ENCODE measurements at regions not wholly inside any gene's neighbourhood (a gene's known extent, or its start where the extent isn't known, plus 50 kb on each side); places are given as distances from the start of the nearest gene placed in this dataset.
A peak's percentile ranks its signal among the peaks of the same experiment; 100 is the strongest.

DNA sequence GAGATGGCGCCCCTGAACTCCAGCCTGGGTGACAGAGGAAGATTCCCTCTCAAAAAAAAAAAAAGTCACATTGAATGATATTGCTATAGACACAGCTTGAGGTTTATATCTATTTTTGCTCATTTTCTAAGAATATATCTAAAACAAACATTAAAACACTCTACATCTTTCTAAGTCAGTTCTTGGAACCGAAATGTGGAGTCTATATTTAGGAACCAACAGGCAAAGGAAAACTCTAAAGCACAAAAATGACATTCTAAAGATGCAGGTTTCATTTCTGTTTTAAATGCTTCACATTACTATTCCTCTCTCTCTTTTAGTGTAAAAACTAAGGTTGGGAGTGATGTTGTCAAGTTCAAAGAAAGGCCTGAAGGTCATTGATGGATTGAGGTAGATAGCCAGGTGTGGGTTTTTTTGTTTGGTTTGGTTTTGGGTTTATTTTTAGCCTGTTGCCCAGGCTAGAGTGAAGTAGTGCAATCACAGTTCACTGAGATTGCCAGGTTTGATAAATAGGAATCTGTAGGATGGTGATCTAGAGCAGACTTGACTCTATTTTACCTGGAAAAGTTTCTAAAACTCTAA is 194.0 kb upstream of the RBBP8 start:
- Histone ChIP-seq H3K9me3 (replicated peaks; ENCODE audit: control insufficient read depth, insufficient read depth, low read length) (no peaks in the 10 kb centered on the region), H3K27me3 (replicated peaks in 1 of 2; ENCODE audit: control insufficient read depth in 2 of 2, insufficient read depth in 2 of 2, low read length in 1 of 2) (no peaks in the 10 kb centered on the region), H4K20me1 (ENCODE audit: control insufficient read depth, insufficient read depth) (no peaks in the 10 kb centered on the region), H3K9ac (ENCODE audit: control insufficient read depth, insufficient read depth, low read length) (no peak overlapping the region), H3K79me2 (ENCODE audit: control insufficient read depth, insufficient read depth, low read length) (no peaks in the 10 kb centered on the region), H2AFZ (ENCODE audit: control insufficient read depth, low read depth, low read length) (no peak overlapping the region), H3K4me1 (ENCODE audit: control insufficient read depth, insufficient read depth, low read length) (no peaks in the 10 kb centered on the region), H3K4me2 (ENCODE audit: control insufficient read depth, insufficient read depth) (no peak overlapping the region), H3K36me3 (ENCODE audit: control insufficient read depth in 2 of 2, insufficient read depth in 2 of 2, low read length in 1 of 2) (no peaks in the 10 kb centered on the region), H3K27ac (ENCODE audit: control insufficient read depth, insufficient read depth) (no peak overlapping the region), H3K4me3 (no peak overlapping the region)
- SMC1A ChIA-PET (ENCODE audit: uncharacterized antibody, unreplicated experiment) = no interaction called here
- TF ChIP-seq RUNX3 (IDR thresholded peaks at IDR 0.05; ENCODE audit: low read length) (peak; percentile 20; the same call in 1 of the 2 replicates), DPF2 (IDR thresholded peaks at IDR 0.05) (no peak)
- CTCF ChIA-PET = no interaction called here
- BruUV-seq (replicated peaks) = no TSS peak
- RAD21 ChIA-PET (ENCODE audit: unreplicated experiment) = no interaction called here
- intact Hi-C loops (cut with micrococcal nuclease; ENCODE audit: unreplicated experiment) (no loop called here), in situ Hi-C loops (cut with MboI) (no loop called here)
- DNase-seq (ENCODE audit: low read depth, low spot score) (no peak), FAIRE-seq (peak; percentile 7), ATAC-seq (no peak)
- POLR2A ChIA-PET = no interaction called here
- 14% methylated on average over 2 of the region's 2 CpGs for WGBS (ENCODE audit: insufficient coverage, insufficient replicate concordance, low lambda C conversion rate, missing lambda C conversion rate)

DNA sequence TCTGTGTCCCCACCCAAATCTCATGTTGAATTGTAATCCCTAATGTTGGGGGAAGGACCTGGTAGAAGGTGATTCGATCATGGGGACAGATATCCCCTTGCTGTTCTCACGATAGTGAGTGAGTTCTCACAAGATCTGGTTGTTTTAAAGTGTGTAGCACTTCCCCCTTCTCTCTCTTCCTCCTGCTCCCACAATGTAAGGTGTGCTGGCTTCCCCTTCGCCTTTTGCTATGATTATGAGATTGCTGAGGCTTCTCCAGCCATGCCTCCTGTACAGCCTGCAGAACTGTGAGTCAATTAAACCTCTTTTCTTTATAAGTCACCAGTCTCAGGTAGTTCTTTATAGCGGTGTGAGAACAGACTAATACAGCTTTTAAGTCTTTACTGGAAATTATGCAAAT is 193.3 kb upstream of the RBBP8 start:
- Histone ChIP-seq H3K9me3 (replicated peaks; ENCODE audit: control insufficient read depth, insufficient read depth, low read length) (no peaks in the 10 kb centered on the region), H3K4me1 (ENCODE audit: control insufficient read depth, insufficient read depth, low read length) (no peaks in the 10 kb centered on the region), H3K36me3 (ENCODE audit: control insufficient read depth in 2 of 2, insufficient read depth in 2 of 2, low read length in 1 of 2) (no peaks in the 10 kb centered on the region), H3K4me3 (no peak overlapping the region), H3K4me2 (ENCODE audit: control insufficient read depth, insufficient read depth) (no peak overlapping the region), H3K79me2 (ENCODE audit: control insufficient read depth, insufficient read depth, low read length) (no peaks in the 10 kb centered on the region), H3K27ac (ENCODE audit: control insufficient read depth, insufficient read depth) (no peak overlapping the region), H3K27me3 (replicated peaks in 1 of 2; ENCODE audit: control insufficient read depth in 2 of 2, insufficient read depth in 2 of 2, low read length in 1 of 2) (no peaks in the 10 kb centered on the region), H3K9ac (ENCODE audit: control insufficient read depth, insufficient read depth, low read length) (no peak overlapping the region), H4K20me1 (ENCODE audit: control insufficient read depth, insufficient read depth) (no peaks in the 10 kb centered on the region), H2AFZ (ENCODE audit: control insufficient read depth, low read depth, low read length) (no peak overlapping the region)
- ChIA-PET CTCF (no interaction called here), POLR2A (no interaction called here), RAD21 (ENCODE audit: unreplicated experiment) (no interaction called here), SMC1A (ENCODE audit: uncharacterized antibody, unreplicated experiment) (no interaction called here)
- in situ Hi-C loops (cut with MboI) (no loop called here), intact Hi-C loops (cut with micrococcal nuclease; ENCODE audit: unreplicated experiment) (no loop called here)
- no TSS peak for BruUV-seq (replicated peaks)
- peak; percentile 10; the same call in 1 of the 2 replicates for TF ChIP-seq SPI1 (IDR thresholded peaks at IDR 0.05; ENCODE audit: borderline replicate concordance, insufficient read depth, low read depth, low read length)
- no peak for TF ChIP-seq GATAD2B (conservative IDR thresholded peaks at IDR 0.05; ENCODE audit: low read depth)
- 16% methylated on average over 4 of the region's 4 CpGs for WGBS (ENCODE audit: insufficient coverage, insufficient replicate concordance, low lambda C conversion rate, missing lambda C conversion rate)
- ATAC-seq (no peak), FAIRE-seq (no peak), DNase-seq (ENCODE audit: low read depth, low spot score) (no peak)

All from GM12878 (cell line).